ENCODE measurements at regions not wholly inside any gene's neighbourhood (a gene's known extent, or its start where the extent isn't known, plus 50 kb on each side); places are given as distances from the start of the nearest gene placed in this dataset.

DNA sequence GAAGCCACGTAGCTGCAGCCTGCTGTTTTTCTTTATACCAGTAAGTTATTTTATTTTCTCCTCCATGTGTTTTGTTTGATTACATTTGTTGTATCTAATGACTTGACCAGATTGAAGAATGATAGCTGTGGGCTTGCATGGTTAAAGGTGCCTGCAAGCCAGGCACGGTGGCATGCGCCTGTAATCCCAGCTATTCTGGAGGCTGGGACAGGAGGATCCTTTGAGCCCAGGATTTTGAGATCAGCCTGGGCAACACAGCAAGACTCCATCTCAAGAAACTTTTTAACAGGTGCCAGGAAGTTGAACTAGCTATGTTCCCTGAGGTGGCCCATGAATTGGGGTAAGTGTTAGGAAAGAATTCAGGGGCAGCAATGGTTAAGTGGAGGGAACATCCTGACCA, 179.4 kb downstream of the IRS1 start:
- in situ Hi-C loops (cut with HindIII; ENCODE audit: low sequenced_read_pairs), result no loop called here
- no peak overlapping the region for H3K4me3 ChIP-seq (ENCODE audit: low read depth, low read length)
- no peak for TF ChIP-seq CTCF (IDR thresholded peaks at IDR 0.05; ENCODE audit: low read depth, low read length)
- no peak for DNase-seq (ENCODE audit: low read depth, low spot score)

GRCh38 chr2:226619707-226620106, 179.9 kb downstream of the IRS1 start:
- no peak for TF ChIP-seq CTCF (IDR thresholded peaks at IDR 0.05; ENCODE audit: low read depth, low read length)
- DNase-seq (ENCODE audit: low read depth, low spot score), result no peak
- in situ Hi-C loops (cut with HindIII; ENCODE audit: low sequenced_read_pairs), result no loop called here
- H3K4me3 ChIP-seq (ENCODE audit: low read depth, low read length), result no peak overlapping the region

DNA sequence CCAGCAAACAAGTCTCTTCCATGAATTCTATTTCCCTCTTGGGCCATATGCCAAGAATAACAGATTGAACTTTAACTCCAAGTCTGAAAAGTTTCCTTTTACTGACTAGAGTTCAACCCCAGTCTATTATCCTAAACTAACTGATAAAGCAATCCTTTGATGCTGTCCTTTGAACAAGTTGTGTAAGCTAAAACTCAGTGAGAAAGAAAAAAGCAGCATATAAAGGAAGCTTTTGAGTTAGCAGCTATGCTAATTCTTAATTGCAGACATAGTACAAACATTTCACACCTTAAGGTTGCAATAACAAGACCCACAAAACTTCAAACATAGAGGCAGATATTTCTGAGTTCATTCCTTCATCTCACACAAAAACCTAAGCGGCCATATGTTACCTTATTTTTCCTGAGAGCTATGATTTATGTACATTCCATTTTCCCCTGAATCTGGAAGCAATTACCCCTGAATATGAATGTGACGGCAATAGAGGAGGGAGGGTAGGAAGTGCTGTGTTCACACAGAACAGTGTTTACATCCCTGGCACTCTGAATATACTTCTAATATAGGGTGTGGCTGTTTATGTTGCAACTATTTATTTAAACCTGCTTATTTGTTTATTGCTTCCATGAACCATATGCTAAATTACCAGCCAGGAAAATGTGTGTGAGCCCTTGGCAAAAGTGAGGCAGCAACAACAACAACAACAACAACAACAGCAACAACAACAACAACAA, 180.6 kb downstream of the IRS1 start:
- TF ChIP-seq CTCF (IDR thresholded peaks at IDR 0.05; ENCODE audit: low read depth, low read length), result no peak
- peak; percentile 77 for DNase-seq (ENCODE audit: low read depth, low spot score)
- no peak overlapping the region for H3K4me3 ChIP-seq (ENCODE audit: low read depth, low read length)
- in situ Hi-C loops (cut with HindIII; ENCODE audit: low sequenced_read_pairs), result no loop called here

- in situ Hi-C loops (cut with HindIII; ENCODE audit: low sequenced_read_pairs), result no loop called here
- no peak for DNase-seq (ENCODE audit: low read depth, low spot score)
- no peak overlapping the region for H3K4me3 ChIP-seq (ENCODE audit: low read depth, low read length)
- no peak for TF ChIP-seq CTCF (IDR thresholded peaks at IDR 0.05; ENCODE audit: low read depth, low read length)
These were observed 181.1 kb downstream of the IRS1 start for GRCh38 chr2:226618544-226618874.

- no peak for TF ChIP-seq CTCF (IDR thresholded peaks at IDR 0.05; ENCODE audit: low read depth, low read length)
- no peak for DNase-seq (ENCODE audit: low read depth, low spot score)
- in situ Hi-C loops (cut with HindIII; ENCODE audit: low sequenced_read_pairs), result no loop called here
- no peak overlapping the region for H3K4me3 ChIP-seq (ENCODE audit: low read depth, low read length)
These were observed 183.7 kb downstream of the IRS1 start for GRCh38 chr2:226615891-226616290.

GRCh38 chr2:226611944-226612318, 187.7 kb downstream of the IRS1 start:
- in situ Hi-C loops (cut with HindIII; ENCODE audit: low sequenced_read_pairs), result no loop called here
- no peak overlapping the region for H3K4me3 ChIP-seq (ENCODE audit: low read depth, low read length)
- no peak for TF ChIP-seq CTCF (IDR thresholded peaks at IDR 0.05; ENCODE audit: low read depth, low read length)
- DNase-seq (ENCODE audit: low read depth, low spot score), result peak; percentile 74
